Endothelial cell of umbilical vein (primary cell): ENCODE measurements at regions not wholly inside any gene's neighbourhood (a gene's known extent, or its start where the extent isn't known, plus 50 kb on each side); places are given as distances from the start of the nearest gene placed in this dataset.

Experiments used
- BruUV-seq: library from RNA; stranded (reverse); fragments of 400-500 nt; replicated peaks from 2 replicates; lab custom pipeline; 2021; lab: Mats Ljungman, UMichigan
- CTCF ChIA-PET: fragments of 300-600, 350-600 bp; sonication (Branson Sonifier 250); formaldehyde crosslinking; loops from one replicate; lab custom pipeline; 2021; ENCODE audit warnings: antibody characterized with exemption, inconsistent platforms; lab: Charles Lee
- POLR2A ChIA-PET: fragments of 300-600, 350-600 bp; sonication (Branson Sonifier 250); formaldehyde crosslinking; loops from one replicate; lab custom pipeline; 2021; ENCODE audit warnings: antibody characterized with exemption, inconsistent platforms; lab: Charles Lee
- DNase-seq: peaks from one replicate; pipeline ENCODE4 v3.0.0-alpha.2; 2011; ENCODE audit warnings: low read depth, low spot score
- FAIRE-seq: peaks from 2 replicates; lab custom pipeline; 2011; peaks lifted over from hg19 to GRCh38; lab: Jason Lieb, UNC
- H2AFZ ChIP-seq: 2 replicates; pipeline ENCODE4 v1.6.0; 2012; ENCODE audit warnings: low read depth, low read length, control low read depth, inconsistent platforms
- H3K27ac ChIP-seq: 2 replicates; pipeline ENCODE4 v1.5.1; 2011; ENCODE audit warnings: low read depth, mild to moderate bottlenecking, control low read depth, low read length, moderate library complexity; ENCODE audit not compliant: insufficient read depth
- H3K27me3 ChIP-seq, 2 experiments: 2 replicates each; pipeline versions ENCODE4 v1.6.0 to v1.6.1; 2011; ENCODE audit warnings: low read length in 2 of 2, mixed read lengths in 1 of 2; ENCODE audit not compliant: control insufficient read depth in 2 of 2, insufficient read depth in 2 of 2
- H3K36me3 ChIP-seq, 2 experiments: 2 replicates in 1 of 2; 3 replicates in 1 of 2; pipeline ENCODE4 v1.5.1; 2011; ENCODE audit warnings: low read length in 2 of 2, mild to moderate bottlenecking in 1 of 2, moderate library complexity in 1 of 2; ENCODE audit not compliant: control insufficient read depth in 2 of 2, insufficient read depth in 2 of 2; ENCODE audit errors: extremely low read depth in 1 of 2
- H3K4me1 ChIP-seq: 3 replicates; pipeline ENCODE4 v1.5.1; 2011; ENCODE audit warnings: mild to moderate bottlenecking, low read length; ENCODE audit not compliant: control insufficient read depth, insufficient read depth; ENCODE audit errors: extremely low read depth
- H3K4me2 ChIP-seq: 2 replicates; pipeline ENCODE4 v1.6.1; 2011; ENCODE audit warnings: low read length, control low read depth, mixed read lengths; ENCODE audit not compliant: insufficient read depth
- H3K4me3 ChIP-seq, 3 experiments: fragments of 200-600 bp in 1 of 3; sonication (generic), shearing (Covaris generic) in 1 of 3; replicated peaks in 1 of 3; 2 replicates each; pipeline ENCODE4 v1.5.1; 2011 to 2016; ENCODE audit warnings: control low read depth in 3 of 3, low read length in 3 of 3, mild to moderate bottlenecking in 2 of 3, inconsistent platforms in 1 of 3, low read depth in 1 of 3, moderate library complexity in 1 of 3; ENCODE audit not compliant: insufficient read depth in 1 of 3
- H3K79me2 ChIP-seq: 2 replicates; pipeline ENCODE4 v1.6.0; 2012; ENCODE audit warnings: low read length, inconsistent platforms; ENCODE audit not compliant: control insufficient read depth, insufficient read depth
- H3K9ac ChIP-seq: replicated peaks from 2 replicates; pipeline ENCODE3; 2011; ENCODE audit warnings: low read length, control low read depth; ENCODE audit not compliant: insufficient read depth; ENCODE audit errors: extremely low read depth
- H3K9me1 ChIP-seq: replicated peaks from 3 replicates; pipeline ENCODE4 v1.6.0; 2011; ENCODE audit warnings: mild to moderate bottlenecking, low read length; ENCODE audit not compliant: control insufficient read depth, insufficient read depth; ENCODE audit errors: extremely low read depth
- H3K9me3 ChIP-seq: replicated peaks from 2 replicates; pipeline ENCODE4 v1.5.1; 2012; ENCODE audit warnings: low read length, inconsistent platforms; ENCODE audit not compliant: control insufficient read depth, insufficient read depth
- H4K20me1 ChIP-seq: replicated peaks from 2 replicates; pipeline ENCODE3; 2011; ENCODE audit warnings: mild to moderate bottlenecking, low read length; ENCODE audit not compliant: control insufficient read depth, insufficient read depth; ENCODE audit errors: extremely low read depth
- CTCF ChIP-seq, 2 donors: IDR thresholded peaks; 1 replicate in 1 of 2; 2 replicates in 1 of 2; pipeline ENCODE4 v1.5.1; 2011; ENCODE audit warnings: low read length in 2 of 2, mild to moderate bottlenecking in 2 of 2, moderate library complexity in 2 of 2, control low read depth in 1 of 2, inconsistent platforms in 1 of 2, low read depth in 1 of 2; ENCODE audit not compliant: insufficient read depth in 1 of 2; ENCODE audit errors: extremely low read depth in 1 of 2
- EZH2 ChIP-seq: IDR thresholded peaks from 2 replicates; pipeline ENCODE4 v1.6.1; 2012; ENCODE audit warnings: borderline replicate concordance, low read depth, mild to moderate bottlenecking, moderate library complexity, low read length, inconsistent platforms; ENCODE audit not compliant: severe bottlenecking
- FOS ChIP-seq: IDR thresholded peaks from 2 replicates; pipeline ENCODE4 v1.6.1; 2011; ENCODE audit warnings: mild to moderate bottlenecking, low read length, moderate library complexity, borderline replicate concordance; ENCODE audit not compliant: insufficient read depth
- GATA2 ChIP-seq: IDR thresholded peaks from 2 replicates; pipeline ENCODE4 v1.7.0; 2011; ENCODE audit warnings: low read depth, mild to moderate bottlenecking, moderate library complexity, mixed read lengths, low read length; ENCODE audit not compliant: insufficient read length, insufficient read depth
- JUN ChIP-seq: IDR thresholded peaks from 2 replicates; pipeline ENCODE4 v1.6.1; 2011; ENCODE audit warnings: borderline replicate concordance, low read depth; ENCODE audit not compliant: insufficient read length, insufficient read depth
- MYC ChIP-seq: IDR thresholded peaks from one replicate; pipeline ENCODE4 v1.6.1; 2011; ENCODE audit warnings: mild to moderate bottlenecking, low read depth, low read length
- POLR2A ChIP-seq: IDR thresholded peaks from 2 replicates; pipeline ENCODE4 v1.6.1; 2012; ENCODE audit warnings: low read depth, mild to moderate bottlenecking, control low read depth, low read length
- POLR2AphosphoS5 ChIP-seq: IDR thresholded peaks from 2 replicates; pipeline ENCODE4 v1.6.1; 2012; ENCODE audit warnings: low read depth, mild to moderate bottlenecking, control low read depth, low read length, moderate library complexity; ENCODE audit not compliant: insufficient read depth
- dilution Hi-C: fragments of 300-500 bp; cut with MboI; formaldehyde crosslinking; loops from one replicate; pipeline ENCODE4 v1.15.0; 2019; ENCODE audit warnings: low sequenced_read_pairs; ENCODE audit not compliant: extremely low pct_ligation_motif_present
- intact Hi-C: fragments of 100-400 bp; cut with micrococcal nuclease; formaldehyde crosslinking; loops from one replicate; pipeline ENCODE4 v1.10.0; 2022
- TF ChIP-seq, protein P1 (sequence below): IDR thresholded peaks from 2 replicates; pipeline ENCODE4 v1.6.1; 2011; ENCODE audit not compliant: insufficient read depth, insufficient read length

DNA sequence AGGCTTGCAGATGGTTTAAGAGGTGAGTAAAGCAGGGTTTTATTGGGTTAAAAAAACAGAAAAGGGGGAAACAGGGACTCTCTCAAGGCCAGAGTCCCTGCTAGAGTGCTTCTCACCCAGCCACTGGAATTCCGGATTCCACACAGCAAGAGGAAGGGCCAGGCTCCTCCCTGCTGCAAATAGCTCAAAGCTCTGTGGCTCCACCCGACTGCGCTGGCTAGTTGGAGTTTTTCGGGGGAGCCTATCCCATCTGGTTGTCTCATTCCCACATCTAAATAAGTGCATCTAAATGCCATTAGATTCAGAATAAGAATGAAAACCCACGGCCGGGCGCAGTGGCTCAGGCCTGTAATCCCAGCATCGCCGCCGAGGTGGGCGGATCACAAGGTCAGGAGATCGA is 791.5 kb downstream of the SLC16A7 start:
- Histone ChIP-seq H3K79me2 (no peaks in the 10 kb centered on the region), H3K4me2 (no peak overlapping the region), H3K27ac (no peak overlapping the region), H3K9ac (no peak overlapping the region), H3K4me1 (no peaks in the 10 kb centered on the region), H4K20me1 (no peaks in the 10 kb centered on the region), H3K4me3 (no peak overlapping the region), H3K36me3 (no peaks in the 10 kb centered on the region), H3K27me3 (no peaks in the 10 kb centered on the region), H3K9me3 (no peaks in the 10 kb centered on the region), H2AFZ (no peak overlapping the region), H3K9me1 (no peaks in the 10 kb centered on the region)
- ChIA-PET POLR2A (no interaction called here), CTCF (interaction anchor here (1.2 kb wide), 1 partner anchor 9 kb away, joined by 3 read pairs; no protein-coding TSS in a partner anchor)
- dilution Hi-C loops (no loop called here), intact Hi-C loops (no loop called here)
- TF ChIP-seq POLR2AphosphoS5 (no peak), EZH2 (no peak), CTCF (IDR thresholded peaks at IDR 0.05; ENCODE audit: extremely low read depth in 1 of 2, insufficient read depth in 1 of 2, low read depth in 1 of 2, low read length in 2 of 2) (no peak), FOS (no peak), JUN (no peak), POLR2A (no peak), MYC (no peak), GATA2 (no peak)
- TF ChIP-seq, protein P1, sequence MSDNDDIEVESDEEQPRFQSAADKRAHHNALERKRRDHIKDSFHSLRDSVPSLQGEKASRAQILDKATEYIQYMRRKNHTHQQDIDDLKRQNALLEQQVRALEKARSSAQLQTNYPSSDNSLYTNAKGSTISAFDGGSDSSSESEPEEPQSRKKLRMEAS, result no peak
- no peak for FAIRE-seq
- no peak for DNase-seq
- BruUV-seq, result no TSS peak
